OCI-LY3 (cell line): ENCODE measurements at regions not wholly inside any gene's neighbourhood (a gene's known extent, or its start where the extent isn't known, plus 50 kb on each side); places are given as distances from the start of the nearest gene placed in this dataset.

Experiments used
- CTCF ChIP-seq: fragments of 200-600, 300-600 bp; sonication (generic); IDR thresholded peaks from 2 replicates; pipeline ENCODE4 v1.5.1; 2014; ENCODE audit warnings: antibody characterized with exemption, low read length, low read depth
- EZH2phosphoT487 ChIP-seq: fragments of 200-600 bp; shearing (Covaris generic); IDR thresholded peaks from 2 replicates; pipeline ENCODE4 v1.6.1; 2018; ENCODE audit warnings: antibody characterized with exemption, mixed run types, low read depth

- TF ChIP-seq CTCF (no peak), EZH2phosphoT487 (no peak)
These were observed 72.2 kb upstream of the MAN1A2 start for GRCh38 chr1:117295001-117295400.
